CD14-positive monocyte (primary cell): ENCODE measurements at regions not wholly inside any gene's neighbourhood (a gene's known extent, or its start where the extent isn't known, plus 50 kb on each side); places are given as distances from the start of the nearest gene placed in this dataset.

Source experiments
- DNase-seq, 3 donors: peaks; one replicate each; pipeline ENCODE4 v3.0.0-alpha.2; 2011 to 2022
- H2AFZ ChIP-seq: 2 replicates; pipeline ENCODE4 v1.6.0; 2012; ENCODE audit warnings: mild to moderate bottlenecking, low read depth, low read length, inconsistent platforms; ENCODE audit not compliant: insufficient read depth, poor library complexity, severe bottlenecking
- H3K27ac ChIP-seq, 2 donors: 1 replicate in 1 of 2; 2 replicates in 1 of 2; pipeline ENCODE4 v1.5.1; 2012 to 2013; ENCODE audit warnings: low read length in 2 of 2, control low read depth in 1 of 2, inconsistent platforms in 1 of 2, low read depth in 1 of 2, mild to moderate bottlenecking in 1 of 2
- H3K27me3 ChIP-seq, 2 donors: one replicate each; pipeline versions ENCODE4 v1.6.0 to v1.6.1; 2011 to 2013; ENCODE audit warnings: low read length in 2 of 2; ENCODE audit not compliant: control insufficient read depth in 2 of 2, insufficient read depth in 2 of 2
- H3K36me3 ChIP-seq, 2 donors: replicated peaks in 1 of 2; 1 replicate in 1 of 2; 2 replicates in 1 of 2; pipeline versions ENCODE4 v1.5.1 to v1.6.1; 2012 to 2013; ENCODE audit warnings: low read length in 2 of 2, control low read depth in 1 of 2, inconsistent platforms in 1 of 2, mild to moderate bottlenecking in 1 of 2; ENCODE audit not compliant: insufficient read depth in 2 of 2, control insufficient read depth in 1 of 2
- H3K4me1 ChIP-seq, 2 donors: 1 replicate in 1 of 2; 2 replicates in 1 of 2; pipeline versions ENCODE4 v1.5.1 to v1.6.1; 2012 to 2013; ENCODE audit warnings: low read length in 2 of 2, control low read depth in 1 of 2, inconsistent platforms in 1 of 2, mild to moderate bottlenecking in 1 of 2, moderate library complexity in 1 of 2; ENCODE audit not compliant: insufficient read depth in 2 of 2, control insufficient read depth in 1 of 2
- H3K4me2 ChIP-seq: replicated peaks from 2 replicates; pipeline ENCODE3; 2012; ENCODE audit warnings: low read length, moderate library complexity, mild to moderate bottlenecking; ENCODE audit not compliant: poor library complexity, severe bottlenecking; ENCODE audit errors: extremely low read depth
- H3K4me3 ChIP-seq, 3 experiments: fragments of 200-600 bp in 1 of 3; sonication (generic) in 1 of 3; replicated peaks in 1 of 3; 1 replicate in 2 of 3; 2 replicates in 1 of 3; pipeline ENCODE4 v1.5.1; 2011 to 2013; ENCODE audit warnings: low read length in 3 of 3, mild to moderate bottlenecking in 3 of 3, control low read depth in 2 of 3, low read depth in 2 of 3, inconsistent platforms in 1 of 3, moderate library complexity in 1 of 3
- H3K79me2 ChIP-seq: 2 replicates; pipeline ENCODE4 v1.6.0; 2012; ENCODE audit warnings: mild to moderate bottlenecking, control low read depth, inconsistent platforms, low read length, moderate library complexity; ENCODE audit not compliant: insufficient read depth
- H3K9ac ChIP-seq: 2 replicates; pipeline ENCODE4 v1.6.0; 2017; ENCODE audit warnings: low read length, mild to moderate bottlenecking; ENCODE audit not compliant: insufficient read depth, poor library complexity, severe bottlenecking
- H3K9me3 ChIP-seq, 2 donors: replicated peaks in 1 of 2; 1 replicate in 1 of 2; 2 replicates in 1 of 2; pipeline versions ENCODE4 v1.5.1 to v1.6.1; 2012 to 2013; ENCODE audit warnings: low read length in 2 of 2, control low read depth in 1 of 2; ENCODE audit not compliant: control insufficient read depth in 1 of 2, insufficient read depth in 1 of 2
- H4K20me1 ChIP-seq: 2 replicates; pipeline ENCODE4 v1.6.0; 2012; ENCODE audit warnings: mild to moderate bottlenecking, low read length, control low read depth, moderate library complexity; ENCODE audit not compliant: insufficient read depth
- H3K27ac Mint-ChIP-seq, 7 donors: one replicate each; pipeline ENCODE4 v1.8.0; 2020; ENCODE audit warnings: mild to moderate bottlenecking in 7 of 7, mixed read lengths in 7 of 7, moderate library complexity in 6 of 7, inconsistent platforms in 2 of 7
- H3K27me3 Mint-ChIP-seq, 3 donors: one replicate each; pipeline ENCODE4 v1.8.0; 2021 to 2022; ENCODE audit warnings: low read depth in 3 of 3, mild to moderate bottlenecking in 3 of 3, mixed read lengths in 3 of 3, moderate library complexity in 3 of 3, inconsistent platforms in 1 of 3
- H3K36me3 Mint-ChIP-seq, 2 donors: one replicate each; pipeline ENCODE4 v1.8.0; 2020; ENCODE audit warnings: mixed read lengths in 2 of 2, inconsistent platforms in 1 of 2, mild to moderate bottlenecking in 1 of 2
- H3K4me1 Mint-ChIP-seq: one replicate; pipeline ENCODE4 v1.8.0; 2020; ENCODE audit warnings: mild to moderate bottlenecking, mixed read lengths
- H3K4me3 Mint-ChIP-seq, 2 donors: one replicate each; pipeline ENCODE4 v1.8.0; 2020; ENCODE audit warnings: mild to moderate bottlenecking in 2 of 2, mixed read lengths in 2 of 2, moderate library complexity in 1 of 2
- H3K9me3 Mint-ChIP-seq, 7 donors: one replicate each; pipeline ENCODE4 v1.8.0; 2020 to 2022; ENCODE audit warnings: mixed read lengths in 7 of 7, mild to moderate bottlenecking in 6 of 7, moderate library complexity in 6 of 7, inconsistent platforms in 2 of 7
- WGBS: methylation state at CpG from one replicate; pipeline ENCODE4 v1.1.5; 2013; ENCODE audit warnings: missing lambda C conversion rate; ENCODE audit not compliant: insufficient coverage; 5-methylcytosine and 5-hydroxymethylcytosine counted together
- intact Hi-C, 2 donors: fragments of 100-400 bp; cut with micrococcal nuclease; formaldehyde crosslinking; loops; one replicate each; pipeline versions ENCODE4 v1.15.0 to v1.15.1; 2023
- TF ChIP-seq, protein P1 (sequence below): fragments of 200-600 bp; IDR thresholded peaks from one replicate; pipeline ENCODE4 v1.8.0; 2022; ENCODE audit warnings: antibody characterized with exemption, mild to moderate bottlenecking

DNA sequence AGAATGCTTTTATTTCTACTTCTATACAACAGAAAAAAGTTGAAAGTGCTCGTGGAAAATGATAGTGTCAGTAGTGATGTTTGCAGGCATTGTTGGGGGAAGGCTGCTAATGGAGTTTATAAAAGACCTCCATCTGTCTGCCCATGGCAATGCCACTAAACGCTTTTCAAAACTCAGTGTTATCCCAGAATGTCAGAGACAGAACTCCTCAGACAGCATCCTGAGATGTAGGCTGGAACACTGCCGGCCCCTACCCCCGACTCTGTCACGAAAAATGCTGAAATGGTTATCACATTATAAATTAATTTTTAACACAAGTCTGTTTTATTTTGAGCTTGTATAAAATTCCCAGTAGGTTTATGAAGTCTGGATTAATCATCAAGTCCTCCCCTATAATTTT is 128.9 kb downstream of the HS3ST1 start:
- no peak overlapping the region for H3K4me3 Mint-ChIP-seq
- 100% methylated on average over 1 of the region's 5 CpGs for WGBS
- Histone ChIP-seq H4K20me1 (no peaks in the 10 kb centered on the region), H3K27me3 (no peaks in the 10 kb centered on the region), H3K4me1 (no peaks in the 10 kb centered on the region), H2AFZ (no peak overlapping the region), H3K27ac (no peak overlapping the region), H3K4me2 (no peak overlapping the region), H3K9me3 (no peaks in the 10 kb centered on the region), H3K4me3 (no peak overlapping the region), H3K79me2 (no peaks in the 10 kb centered on the region), H3K36me3 (no peaks in the 10 kb centered on the region), H3K9ac (no peak overlapping the region)
- H3K9me3 Mint-ChIP-seq: peaks cover 0 to 4% (median 3%) of the 10 kb centered on the region in 7 donors
- intact Hi-C loops: no loop called here
- no peaks in the 10 kb centered on the region for H3K36me3 Mint-ChIP-seq
- no peaks in the 10 kb centered on the region for H3K4me1 Mint-ChIP-seq
- no peak for DNase-seq
- no peaks in the 10 kb centered on the region for H3K27me3 Mint-ChIP-seq
- H3K27ac Mint-ChIP-seq: no peak overlapping the region
- TF ChIP-seq, protein P1, sequence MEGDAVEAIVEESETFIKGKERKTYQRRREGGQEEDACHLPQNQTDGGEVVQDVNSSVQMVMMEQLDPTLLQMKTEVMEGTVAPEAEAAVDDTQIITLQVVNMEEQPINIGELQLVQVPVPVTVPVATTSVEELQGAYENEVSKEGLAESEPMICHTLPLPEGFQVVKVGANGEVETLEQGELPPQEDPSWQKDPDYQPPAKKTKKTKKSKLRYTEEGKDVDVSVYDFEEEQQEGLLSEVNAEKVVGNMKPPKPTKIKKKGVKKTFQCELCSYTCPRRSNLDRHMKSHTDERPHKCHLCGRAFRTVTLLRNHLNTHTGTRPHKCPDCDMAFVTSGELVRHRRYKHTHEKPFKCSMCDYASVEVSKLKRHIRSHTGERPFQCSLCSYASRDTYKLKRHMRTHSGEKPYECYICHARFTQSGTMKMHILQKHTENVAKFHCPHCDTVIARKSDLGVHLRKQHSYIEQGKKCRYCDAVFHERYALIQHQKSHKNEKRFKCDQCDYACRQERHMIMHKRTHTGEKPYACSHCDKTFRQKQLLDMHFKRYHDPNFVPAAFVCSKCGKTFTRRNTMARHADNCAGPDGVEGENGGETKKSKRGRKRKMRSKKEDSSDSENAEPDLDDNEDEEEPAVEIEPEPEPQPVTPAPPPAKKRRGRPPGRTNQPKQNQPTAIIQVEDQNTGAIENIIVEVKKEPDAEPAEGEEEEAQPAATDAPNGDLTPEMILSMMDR: no peak

DNA sequence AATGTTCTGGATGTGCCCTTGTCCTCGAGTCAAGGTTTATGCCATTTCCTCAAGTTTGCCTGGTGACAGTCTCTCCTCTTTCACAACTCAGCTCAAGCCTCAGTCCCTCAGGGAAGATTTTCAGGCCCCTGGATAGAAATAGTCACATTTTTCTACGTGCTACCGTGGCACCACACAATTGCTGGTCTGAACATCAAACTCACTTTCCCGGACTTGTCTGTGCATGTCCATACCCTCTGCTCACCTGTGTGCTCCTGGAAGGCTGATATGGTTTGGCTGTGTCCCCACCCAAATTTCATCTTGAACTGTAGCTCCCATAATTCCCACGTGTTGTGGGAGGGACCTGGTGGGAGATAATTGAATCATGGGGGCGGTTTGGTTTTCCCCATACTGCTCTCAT is 129.7 kb downstream of the HS3ST1 start:
- Mint-ChIP-seq H3K9me3 (peaks cover 0 to 5% (median 3%) of the 10 kb centered on the region in 7 donors), H3K4me1 (no peaks in the 10 kb centered on the region), H3K27ac (no peak overlapping the region), H3K27me3 (peaks cover 0 to 3% (median 0%) of the 10 kb centered on the region in 3 donors), H3K36me3 (no peaks in the 10 kb centered on the region), H3K4me3 (no peak overlapping the region)
- H3K9ac ChIP-seq: no peak overlapping the region
- DNase-seq: no peak
- 45% methylated on average over 1 of the region's 6 CpGs for WGBS
- H3K36me3 ChIP-seq: no peaks in the 10 kb centered on the region
- H3K4me1 ChIP-seq: no peaks in the 10 kb centered on the region
- H3K27ac ChIP-seq: no peak overlapping the region
- no peaks in the 10 kb centered on the region for H3K79me2 ChIP-seq
- TF ChIP-seq, protein P1: no peak
- intact Hi-C loops: no loop called here
- no peak overlapping the region for H3K4me2 ChIP-seq
- H3K9me3 ChIP-seq: no peaks in the 10 kb centered on the region
- no peaks in the 10 kb centered on the region for H4K20me1 ChIP-seq
- H3K4me3 ChIP-seq: no peak overlapping the region
- H3K27me3 ChIP-seq: no peaks in the 10 kb centered on the region
- H2AFZ ChIP-seq: no peak overlapping the region
